Loucy (cell line): ENCODE measurements at regions not wholly inside any gene's neighbourhood (a gene's known extent, or its start where the extent isn't known, plus 50 kb on each side); places are given as distances from the start of the nearest gene placed in this dataset.

ENCODE experiments used
- EZH2phosphoT487 ChIP-seq: fragments of 200-600 bp; IDR thresholded peaks from 2 replicates; pipeline ENCODE4 v1.6.1; 2018; ENCODE audit warnings: antibody characterized with exemption, mild to moderate bottlenecking, moderate library complexity, borderline replicate concordance
- TF ChIP-seq, protein P1 (sequence below): fragments of 200-600 bp; sonication (generic); conservative IDR thresholded peaks from 2 replicates; pipeline ENCODE4 v1.5.1; 2014; ENCODE audit warnings: mild to moderate bottlenecking, antibody characterized with exemption, low read length

- TF ChIP-seq, protein P1, sequence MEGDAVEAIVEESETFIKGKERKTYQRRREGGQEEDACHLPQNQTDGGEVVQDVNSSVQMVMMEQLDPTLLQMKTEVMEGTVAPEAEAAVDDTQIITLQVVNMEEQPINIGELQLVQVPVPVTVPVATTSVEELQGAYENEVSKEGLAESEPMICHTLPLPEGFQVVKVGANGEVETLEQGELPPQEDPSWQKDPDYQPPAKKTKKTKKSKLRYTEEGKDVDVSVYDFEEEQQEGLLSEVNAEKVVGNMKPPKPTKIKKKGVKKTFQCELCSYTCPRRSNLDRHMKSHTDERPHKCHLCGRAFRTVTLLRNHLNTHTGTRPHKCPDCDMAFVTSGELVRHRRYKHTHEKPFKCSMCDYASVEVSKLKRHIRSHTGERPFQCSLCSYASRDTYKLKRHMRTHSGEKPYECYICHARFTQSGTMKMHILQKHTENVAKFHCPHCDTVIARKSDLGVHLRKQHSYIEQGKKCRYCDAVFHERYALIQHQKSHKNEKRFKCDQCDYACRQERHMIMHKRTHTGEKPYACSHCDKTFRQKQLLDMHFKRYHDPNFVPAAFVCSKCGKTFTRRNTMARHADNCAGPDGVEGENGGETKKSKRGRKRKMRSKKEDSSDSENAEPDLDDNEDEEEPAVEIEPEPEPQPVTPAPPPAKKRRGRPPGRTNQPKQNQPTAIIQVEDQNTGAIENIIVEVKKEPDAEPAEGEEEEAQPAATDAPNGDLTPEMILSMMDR = no peak
- TF ChIP-seq EZH2phosphoT487 = no peak
Observed at GRCh38 chr1:218945050-218945449, 228.6 kb upstream of the LYPLAL1 start.
